Suppressor macrophage treated with lipopolysaccharide for 1 hour (primary cell): ENCODE measurements at regions not wholly inside any gene's neighbourhood (a gene's known extent, or its start where the extent isn't known, plus 50 kb on each side); places are given as distances from the start of the nearest gene placed in this dataset.
A peak's percentile ranks its signal among the peaks of the same experiment; 100 is the strongest.
"Not testable (repeated sequence)": the region's sequence is repeated elsewhere in the genome, so short reads cannot be mapped to it uniquely, and the experiment has no call there.

Source experiments
- DNase-seq, 3 donors: peaks; one replicate each; pipeline ENCODE4 v3.0.0-alpha.2; 2020 to 2022

- DNase-seq, result no peak
These were observed 172.4 kb upstream of the TNRC6C start for GRCh38 chr17:77786090-77786489.

- DNase-seq, result no peak
These were observed 171.6 kb upstream of the TNRC6C start for GRCh38 chr17:77786740-77787505.

GRCh38 chr17:77790143-77790829 lies 168.2 kb upstream of the TNRC6C start:
- peak in 1 of 3 donors; percentile 14 for DNase-seq

- DNase-seq, result no peak
These were observed 165.9 kb upstream of the TNRC6C start for GRCh38 chr17:77792626-77793025.

- no peak for DNase-seq
These were observed 165.1 kb upstream of the TNRC6C start for GRCh38 chr17:77793146-77793970.

GRCh38 chr17:77793971-77794235 lies 164.6 kb upstream of the TNRC6C start:
- no peak for DNase-seq

- no peak for DNase-seq
These were observed 163.7 kb upstream of the TNRC6C start for GRCh38 chr17:77794846-77795245.

GRCh38 chr17:77795685-77796084 lies 162.8 kb upstream of the TNRC6C start:
- DNase-seq, result no peak

GRCh38 chr17:77796176-77796860 lies 162.2 kb upstream of the TNRC6C start:
- no peak for DNase-seq

- no peak for DNase-seq
These were observed 160.5 kb upstream of the TNRC6C start for GRCh38 chr17:77798031-77798430.

- DNase-seq, result no peak
These were observed 160.0 kb upstream of the TNRC6C start for GRCh38 chr17:77798481-77798880.

GRCh38 chr17:77800816-77801215 lies 157.7 kb upstream of the TNRC6C start:
- no peak for DNase-seq

- no peak for DNase-seq
These were observed 156.8 kb upstream of the TNRC6C start for GRCh38 chr17:77801545-77802332.

- no peak for DNase-seq
These were observed 156.2 kb upstream of the TNRC6C start for GRCh38 chr17:77802333-77802615.

GRCh38 chr17:77802811-77803220 lies 155.7 kb upstream of the TNRC6C start:
- DNase-seq, result no peak

GRCh38 chr17:77803726-77804125 lies 154.8 kb upstream of the TNRC6C start:
- DNase-seq, result no peak

- DNase-seq, result no peak
These were observed 153.6 kb upstream of the TNRC6C start for GRCh38 chr17:77804796-77805426.

- not testable (repeated sequence) for DNase-seq
These were observed 152.5 kb upstream of the TNRC6C start for GRCh38 chr17:77805970-77806369.

GRCh38 chr17:77807051-77807745 lies 151.3 kb upstream of the TNRC6C start:
- no peak for DNase-seq

GRCh38 chr17:77807746-77808441 lies 150.6 kb upstream of the TNRC6C start:
- no peak for DNase-seq
